ENCODE measurements at regions not wholly inside any gene's neighbourhood (a gene's known extent, or its start where the extent isn't known, plus 50 kb on each side); places are given as distances from the start of the nearest gene placed in this dataset.

DNA sequence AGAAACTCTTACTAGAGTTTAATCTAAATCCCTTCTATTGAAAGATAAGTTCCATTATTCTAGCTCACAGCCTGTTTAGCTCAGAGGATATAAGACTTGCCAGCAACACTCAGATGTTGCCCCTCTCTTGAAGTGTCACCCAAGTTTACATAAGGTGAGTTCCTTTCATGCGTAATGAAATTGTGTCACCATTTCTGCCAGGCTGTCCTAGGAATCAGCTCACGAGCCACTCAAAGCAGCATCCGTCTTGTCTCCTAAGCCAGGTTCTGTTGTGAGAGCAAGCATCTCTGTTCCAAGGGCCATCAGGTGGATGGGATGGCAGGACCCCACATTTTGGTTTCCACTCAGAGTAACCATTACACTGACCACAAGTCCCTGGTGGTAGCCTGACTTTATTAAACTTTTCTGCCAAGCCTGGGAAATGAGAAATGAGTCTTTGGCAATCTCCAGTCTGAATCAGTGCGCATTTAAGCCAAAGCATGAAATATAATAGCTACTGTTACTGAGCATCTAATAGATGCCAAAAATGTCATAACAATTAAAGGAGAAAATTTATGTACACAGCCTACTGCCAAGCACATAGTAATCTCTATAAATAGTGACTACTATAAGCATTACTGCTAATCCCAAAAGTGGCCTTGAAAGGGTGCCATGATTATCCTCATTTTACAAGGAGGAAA is 179.6 kb upstream of the MIR17HG start:
- TF ChIP-seq CTCF (conservative IDR thresholded peaks at IDR 0.05; ENCODE audit: low read depth, low read length), result no peak
- TF ChIP-seq EZH2 (IDR thresholded peaks at IDR 0.05; ENCODE audit: low read length, unreplicated experiment), result no peak
